ENCODE measurements at regions not wholly inside any gene's neighbourhood (a gene's known extent, or its start where the extent isn't known, plus 50 kb on each side); places are given as distances from the start of the nearest gene placed in this dataset.

GRCh38 chr1:201655243-201655642, 116.3 kb downstream of the NAV1 start:
- peak; percentile 78 for ATAC-seq
- peak; percentile 89 for TF ChIP-seq TSHZ2 (CRISPR knock-in tag; IDR thresholded peaks at IDR 0.05)
- peak; percentile 97 for TF ChIP-seq TCF4 (CRISPR knock-in tag; IDR thresholded peaks at IDR 0.05; ENCODE audit: borderline replicate concordance)
- peak; percentile 57; the same call in 1 of the 2 replicates for TF ChIP-seq PPARA (CRISPR knock-in tag; IDR thresholded peaks at IDR 0.05; ENCODE audit: borderline replicate concordance)
- no peak for TF ChIP-seq PATZ1 (CRISPR knock-in tag; IDR thresholded peaks at IDR 0.05; ENCODE audit: borderline replicate concordance)
- TF ChIP-seq ZNF70 (CRISPR knock-in tag; IDR thresholded peaks at IDR 0.05), result peak; percentile 59

DNA sequence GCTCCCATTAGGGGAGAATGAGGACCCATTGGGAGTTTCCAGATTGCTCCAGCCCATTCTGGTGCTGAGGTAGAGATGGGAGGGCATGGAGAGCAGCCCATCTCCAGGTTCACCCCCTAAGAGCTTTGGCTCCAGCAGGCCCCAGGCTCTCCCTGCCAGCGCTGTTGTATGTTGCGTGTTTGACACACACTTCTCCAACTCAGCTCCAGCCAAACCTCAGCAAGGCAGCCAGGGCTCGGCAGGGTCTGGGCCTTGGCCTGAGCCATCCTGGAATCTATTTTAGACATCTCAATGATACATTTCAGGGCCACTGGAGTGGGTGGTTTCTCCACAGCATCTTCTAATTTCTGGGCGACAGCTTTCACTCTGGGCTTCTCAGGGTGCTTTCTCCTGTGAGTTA, 117.0 kb downstream of the NAV1 start:
- ATAC-seq, result peak; percentile 12
- TF ChIP-seq ESRRG (CRISPR knock-in tag; IDR thresholded peaks at IDR 0.05), result no peak

- TF ChIP-seq ZFP30 (CRISPR knock-in tag; IDR thresholded peaks at IDR 0.05) (no peak), PATZ1 (CRISPR knock-in tag; IDR thresholded peaks at IDR 0.05; ENCODE audit: borderline replicate concordance) (no peak), TCF4 (CRISPR knock-in tag; IDR thresholded peaks at IDR 0.05; ENCODE audit: borderline replicate concordance) (no peak), TSHZ2 (CRISPR knock-in tag; IDR thresholded peaks at IDR 0.05) (no peak), PPARA (CRISPR knock-in tag; IDR thresholded peaks at IDR 0.05; ENCODE audit: borderline replicate concordance) (no peak), ZNF8 (CRISPR knock-in tag; IDR thresholded peaks at IDR 0.05) (no peak), ISL1 (CRISPR knock-in tag; IDR thresholded peaks at IDR 0.05) (no peak), BACH2 (CRISPR knock-in tag; IDR thresholded peaks at IDR 0.05; ENCODE audit: borderline replicate concordance) (no peak), CREB5 (CRISPR knock-in tag; IDR thresholded peaks at IDR 0.05; ENCODE audit: low read depth) (no peak), ESRRG (CRISPR knock-in tag; IDR thresholded peaks at IDR 0.05) (no peak), OSR1 (CRISPR knock-in tag; IDR thresholded peaks at IDR 0.05) (no peak), RARB (CRISPR knock-in tag; IDR thresholded peaks at IDR 0.05) (no peak), GLIS3 (CRISPR knock-in tag; IDR thresholded peaks at IDR 0.05) (no peak), ZFP3 (CRISPR knock-in tag; IDR thresholded peaks at IDR 0.05) (no peak), ZNF565 (CRISPR knock-in tag; conservative IDR thresholded peaks at IDR 0.05; ENCODE audit: low read depth) (no peak), ZC3H10 (CRISPR knock-in tag; IDR thresholded peaks at IDR 0.05) (no peak), SNAI2 (CRISPR knock-in tag; IDR thresholded peaks at IDR 0.05) (no peak)
- TF ChIP-seq, protein P1, sequence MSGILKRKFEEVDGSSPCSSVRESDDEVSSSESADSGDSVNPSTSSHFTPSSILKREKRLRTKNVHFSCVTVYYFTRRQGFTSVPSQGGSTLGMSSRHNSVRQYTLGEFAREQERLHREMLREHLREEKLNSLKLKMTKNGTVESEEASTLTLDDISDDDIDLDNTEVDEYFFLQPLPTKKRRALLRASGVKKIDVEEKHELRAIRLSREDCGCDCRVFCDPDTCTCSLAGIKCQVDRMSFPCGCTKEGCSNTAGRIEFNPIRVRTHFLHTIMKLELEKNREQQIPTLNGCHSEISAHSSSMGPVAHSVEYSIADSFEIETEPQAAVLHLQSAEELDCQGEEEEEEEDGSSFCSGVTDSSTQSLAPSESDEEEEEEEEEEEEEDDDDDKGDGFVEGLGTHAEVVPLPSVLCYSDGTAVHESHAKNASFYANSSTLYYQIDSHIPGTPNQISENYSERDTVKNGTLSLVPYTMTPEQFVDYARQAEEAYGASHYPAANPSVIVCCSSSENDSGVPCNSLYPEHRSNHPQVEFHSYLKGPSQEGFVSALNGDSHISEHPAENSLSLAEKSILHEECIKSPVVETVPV (CRISPR knock-in tag; IDR thresholded peaks at IDR 0.05), result no peak
- TF ChIP-seq, protein P2, sequence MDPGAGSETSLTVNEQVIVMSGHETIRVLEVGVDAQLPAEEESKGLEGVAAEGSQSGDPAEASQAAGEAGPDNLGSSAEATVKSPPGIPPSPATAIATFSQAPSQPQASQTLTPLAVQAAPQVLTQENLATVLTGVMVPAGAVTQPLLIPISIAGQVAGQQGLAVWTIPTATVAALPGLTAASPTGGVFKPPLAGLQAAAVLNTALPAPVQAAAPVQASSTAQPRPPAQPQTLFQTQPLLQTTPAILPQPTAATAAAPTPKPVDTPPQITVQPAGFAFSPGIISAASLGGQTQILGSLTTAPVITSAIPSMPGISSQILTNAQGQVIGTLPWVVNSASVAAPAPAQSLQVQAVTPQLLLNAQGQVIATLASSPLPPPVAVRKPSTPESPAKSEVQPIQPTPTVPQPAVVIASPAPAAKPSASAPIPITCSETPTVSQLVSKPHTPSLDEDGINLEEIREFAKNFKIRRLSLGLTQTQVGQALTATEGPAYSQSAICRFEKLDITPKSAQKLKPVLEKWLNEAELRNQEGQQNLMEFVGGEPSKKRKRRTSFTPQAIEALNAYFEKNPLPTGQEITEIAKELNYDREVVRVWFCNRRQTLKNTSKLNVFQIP (CRISPR knock-in tag; IDR thresholded peaks at IDR 0.05; ENCODE audit: borderline replicate concordance, low read depth), result no peak
- peak; percentile 6 for ATAC-seq
Observed at GRCh38 chr1:201656311-201657032, 117.5 kb downstream of the NAV1 start.
